ENCODE measurements at regions not wholly inside any gene's neighbourhood (a gene's known extent, or its start where the extent isn't known, plus 50 kb on each side); places are given as distances from the start of the nearest gene placed in this dataset.

GRCh38 chr10:28788762-28789161 lies 111.4 kb downstream of the BAMBI start:
- WGBS, 2 donors: 86 to 88% methylated on average over 5 of the region's 5 CpGs
- H3K4me3 ChIP-seq (ENCODE audit: low read depth, poor library complexity, severe bottlenecking): no peak overlapping the region
- no peak for DNase-seq (ENCODE audit: low spot score in 2 of 2)
- intact Hi-C loops (cut with DNase I; ENCODE audit: low total_unique reads): no loop called here
- TF ChIP-seq POLR2A (IDR thresholded peaks at IDR 0.05): no peak
- no peak for TF ChIP-seq CTCF (IDR thresholded peaks at IDR 0.05)

GRCh38 chr10:28790146-28790545 lies 112.8 kb downstream of the BAMBI start:
- no peak for DNase-seq (ENCODE audit: low spot score in 2 of 2)
- 77 to 80% methylated on average over 8 of the region's 8 CpGs for WGBS, 2 donors
- TF ChIP-seq CTCF (IDR thresholded peaks at IDR 0.05): no peak
- no peak for TF ChIP-seq POLR2A (IDR thresholded peaks at IDR 0.05)
- no peak overlapping the region for H3K4me3 ChIP-seq (ENCODE audit: low read depth, poor library complexity, severe bottlenecking)
- intact Hi-C loops (cut with DNase I; ENCODE audit: low total_unique reads): no loop called here

DNA sequence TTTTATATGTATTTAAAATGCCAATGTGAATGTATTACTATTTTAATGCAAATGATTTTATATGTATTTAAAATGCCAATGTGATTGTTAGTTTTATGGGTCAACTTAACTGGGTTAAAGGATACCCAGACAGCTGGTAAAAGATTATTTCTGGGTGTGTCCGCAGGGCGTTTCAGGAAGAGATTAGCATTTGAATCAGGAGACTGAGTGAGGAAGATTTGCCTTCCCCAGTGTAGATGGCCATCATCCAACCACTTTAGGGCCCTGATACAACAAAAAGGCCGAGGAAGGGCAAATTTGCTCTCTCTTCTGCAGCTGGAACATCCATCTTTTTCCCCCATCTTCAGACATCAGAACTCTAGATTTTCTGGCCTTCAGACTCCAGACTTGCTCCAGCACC lies 116.2 kb downstream of the BAMBI start:
- TF ChIP-seq POLR2A (IDR thresholded peaks at IDR 0.05): no peak
- no peak for TF ChIP-seq CTCF (IDR thresholded peaks at IDR 0.05)
- H3K4me3 ChIP-seq (ENCODE audit: low read depth, poor library complexity, severe bottlenecking): no peak overlapping the region
- DNase-seq (ENCODE audit: low spot score in 2 of 2): no peak
- WGBS, 2 donors: 62 to 73% methylated on average over 3 of the region's 3 CpGs
- intact Hi-C loops (cut with DNase I; ENCODE audit: low total_unique reads): no loop called here

- H3K4me3 ChIP-seq (ENCODE audit: low read depth, poor library complexity, severe bottlenecking): no peak overlapping the region
- DNase-seq (ENCODE audit: low spot score in 2 of 2): no peak
- 76 to 94% methylated on average over 3 of the region's 3 CpGs for WGBS, 2 donors
- TF ChIP-seq CTCF (IDR thresholded peaks at IDR 0.05): no peak
- TF ChIP-seq POLR2A (IDR thresholded peaks at IDR 0.05): no peak
- intact Hi-C loops (cut with DNase I; ENCODE audit: low total_unique reads): no loop called here
These were observed 117.7 kb downstream of the BAMBI start for GRCh38 chr10:28794986-28795385.

GRCh38 chr10:28796606-28797512 lies 119.5 kb downstream of the BAMBI start:
- no peak overlapping the region for H3K4me3 ChIP-seq (ENCODE audit: low read depth, poor library complexity, severe bottlenecking)
- 81 to 83% methylated on average over 23 of the region's 23 CpGs for WGBS, 2 donors
- intact Hi-C loops (cut with DNase I; ENCODE audit: low total_unique reads): no loop called here
- TF ChIP-seq POLR2A (IDR thresholded peaks at IDR 0.05) (no peak), CTCF (IDR thresholded peaks at IDR 0.05) (no peak)
- DNase-seq (ENCODE audit: low spot score in 2 of 2): no peak

All from lower leg skin (tissue), 4 donors.